GM21360 (cell line): ENCODE measurements at regions not wholly inside any gene's neighbourhood (a gene's known extent, or its start where the extent isn't known, plus 50 kb on each side); places are given as distances from the start of the nearest gene placed in this dataset.
"Not testable (repeated sequence)": the region's sequence is repeated elsewhere in the genome, so short reads cannot be mapped to it uniquely, and the experiment has no call there.

Experiments used
- ATAC-seq: cut with Tn5 transposase; IDR thresholded peaks from one replicate; pipeline ENCODE4 v1.9.1; 2021; ENCODE audit warnings: mild to moderate bottlenecking, moderate library complexity; ENCODE audit not compliant: unreplicated experiment

- ATAC-seq, result no peak
These were observed 633.9 kb upstream of the MIR17HG start for GRCh38 chr13:90713441-90714133.

GRCh38 chr13:90715485-90715884 is 632.0 kb upstream of the MIR17HG start:
- no peak for ATAC-seq

GRCh38 chr13:90717451-90717936 is 630.0 kb upstream of the MIR17HG start:
- no peak for ATAC-seq

- no peak for ATAC-seq
These were observed 628.0 kb upstream of the MIR17HG start for GRCh38 chr13:90719461-90719860.

- ATAC-seq, result no peak
These were observed 625.5 kb upstream of the MIR17HG start for GRCh38 chr13:90721937-90722336.

- ATAC-seq, result no peak
These were observed 624.1 kb upstream of the MIR17HG start for GRCh38 chr13:90723381-90723780.

- no peak for ATAC-seq
These were observed 621.1 kb upstream of the MIR17HG start for GRCh38 chr13:90726375-90726774.

GRCh38 chr13:90732049-90732448 is 615.4 kb upstream of the MIR17HG start:
- no peak for ATAC-seq

GRCh38 chr13:90734497-90734896 is 613.0 kb upstream of the MIR17HG start:
- not testable (repeated sequence) for ATAC-seq

- no peak for ATAC-seq
These were observed 608.6 kb upstream of the MIR17HG start for GRCh38 chr13:90738881-90739280.

- ATAC-seq, result no peak
These were observed 607.4 kb upstream of the MIR17HG start for GRCh38 chr13:90740099-90740498.

- ATAC-seq, result no peak
These were observed 605.1 kb upstream of the MIR17HG start for GRCh38 chr13:90742381-90742780.

- ATAC-seq, result no peak
These were observed 601.3 kb upstream of the MIR17HG start for GRCh38 chr13:90746230-90746629.

- no peak for ATAC-seq
These were observed 597.5 kb upstream of the MIR17HG start for GRCh38 chr13:90750021-90750420.

GRCh38 chr13:90751026-90751425 is 596.5 kb upstream of the MIR17HG start:
- no peak for ATAC-seq

- ATAC-seq, result no peak
These were observed 595.4 kb upstream of the MIR17HG start for GRCh38 chr13:90752070-90752469.

- no peak for ATAC-seq
These were observed 590.3 kb upstream of the MIR17HG start for GRCh38 chr13:90757127-90757680.

GRCh38 chr13:90760639-90761038 is 586.8 kb upstream of the MIR17HG start:
- no peak for ATAC-seq

GRCh38 chr13:90763476-90764150 is 583.9 kb upstream of the MIR17HG start:
- ATAC-seq, result no peak

GRCh38 chr13:90766386-90766902 is 581.0 kb upstream of the MIR17HG start:
- ATAC-seq, result no peak

GRCh38 chr13:90768116-90768515 is 579.4 kb upstream of the MIR17HG start:
- no peak for ATAC-seq

- no peak for ATAC-seq
These were observed 578.1 kb upstream of the MIR17HG start for GRCh38 chr13:90769387-90769786.
